ENCODE measurements at regions not wholly inside any gene's neighbourhood (a gene's known extent, or its start where the extent isn't known, plus 50 kb on each side); places are given as distances from the start of the nearest gene placed in this dataset.

DNA sequence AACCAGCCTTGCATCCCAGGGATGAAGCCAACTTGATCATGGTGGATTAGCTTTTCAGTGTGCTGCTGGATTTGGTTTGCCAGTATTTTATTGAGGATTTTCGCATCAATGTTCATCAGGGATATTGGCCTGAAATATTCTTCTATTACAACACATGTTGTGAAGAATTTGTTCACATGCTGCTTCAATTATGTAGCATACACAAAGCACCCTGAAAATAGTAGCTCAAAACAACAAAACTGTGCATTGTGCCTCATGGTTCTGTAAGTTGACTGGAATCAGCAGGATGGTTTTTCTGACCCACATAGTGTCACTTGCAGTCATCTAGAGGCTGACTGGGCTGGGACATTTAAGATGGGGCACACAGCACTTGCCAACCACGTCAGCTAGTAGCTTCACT, 193.9 kb downstream of the SYK start:
- Histone ChIP-seq H3K27me3 (no peaks in the 10 kb centered on the region), H3K36me3 (replicated peaks in 1 of 2; ENCODE audit: insufficient read depth in 1 of 2, low read depth in 2 of 2) (no peaks in the 10 kb centered on the region), H3K9me3 (no peaks in the 10 kb centered on the region), H3K4me3 (no peak overlapping the region), H3K4me1 (no peaks in the 10 kb centered on the region), H3K27ac (no peak overlapping the region)
- TF ChIP-seq CTCF (IDR thresholded peaks at IDR 0.05) (no peak), POLR2A (IDR thresholded peaks at IDR 0.05) (no peak)
- WGBS, 2 donors, result 70 to 75% methylated on average over 2 of the region's 2 CpGs
- no peak for ATAC-seq
- intact Hi-C loops (cut with DNase I), result no loop called here
- no peak for DNase-seq

DNA sequence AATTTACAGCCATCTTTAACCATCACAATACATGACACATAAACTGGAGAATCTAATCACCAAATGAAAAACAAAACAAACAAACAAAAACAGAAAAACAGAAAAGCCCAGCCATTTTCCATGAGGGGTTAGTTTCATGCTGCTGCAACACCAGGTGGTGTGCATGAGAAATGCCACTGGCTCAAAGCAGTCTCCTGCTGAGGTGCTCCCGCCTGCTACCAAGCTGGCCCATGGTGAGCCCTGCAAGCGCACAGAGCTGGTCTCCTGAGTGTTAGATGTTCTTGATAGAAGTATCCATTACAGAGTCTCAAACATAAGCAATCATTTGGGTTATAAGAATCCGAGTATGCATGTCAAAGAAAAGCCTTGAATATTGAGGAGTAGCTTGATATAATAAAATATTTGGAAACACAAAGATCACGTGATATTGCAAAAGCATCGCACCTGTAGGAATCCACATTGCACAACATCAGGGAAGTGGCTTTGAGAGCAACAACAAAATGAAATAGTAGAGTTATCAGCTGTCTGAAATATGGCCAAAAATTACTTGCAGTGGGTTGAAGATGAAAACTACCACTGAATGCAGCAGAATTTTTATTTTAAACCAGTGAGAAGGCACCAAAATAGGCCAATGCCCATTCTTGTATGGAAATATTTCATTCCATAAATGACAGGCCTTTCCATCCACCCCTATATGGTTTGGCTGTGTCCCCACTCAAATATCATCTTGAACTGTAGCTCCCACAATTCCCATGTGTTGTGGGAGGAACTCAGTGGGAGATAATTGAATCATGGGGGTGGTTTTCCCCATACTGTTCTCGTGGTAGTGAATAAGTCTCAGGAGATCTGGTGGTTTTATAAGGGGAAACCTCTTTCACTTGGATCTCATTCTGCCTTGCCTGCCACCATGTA, 194.8 kb downstream of the SYK start:
- ATAC-seq (no peak), DNase-seq (no peak)
- Histone ChIP-seq H3K4me3 (no peak overlapping the region), H3K9me3 (no peaks in the 10 kb centered on the region), H3K36me3 (replicated peaks in 1 of 2; ENCODE audit: insufficient read depth in 1 of 2, low read depth in 2 of 2) (no peaks in the 10 kb centered on the region), H3K4me1 (no peaks in the 10 kb centered on the region), H3K27ac (no peak overlapping the region), H3K27me3 (no peaks in the 10 kb centered on the region)
- intact Hi-C loops (cut with DNase I), result no loop called here
- TF ChIP-seq POLR2A (IDR thresholded peaks at IDR 0.05), result no peak
- no peak for TF ChIP-seq CTCF (IDR thresholded peaks at IDR 0.05)
- WGBS, 2 donors, result 77 to 83% methylated on average over 6 of the region's 6 CpGs

DNA sequence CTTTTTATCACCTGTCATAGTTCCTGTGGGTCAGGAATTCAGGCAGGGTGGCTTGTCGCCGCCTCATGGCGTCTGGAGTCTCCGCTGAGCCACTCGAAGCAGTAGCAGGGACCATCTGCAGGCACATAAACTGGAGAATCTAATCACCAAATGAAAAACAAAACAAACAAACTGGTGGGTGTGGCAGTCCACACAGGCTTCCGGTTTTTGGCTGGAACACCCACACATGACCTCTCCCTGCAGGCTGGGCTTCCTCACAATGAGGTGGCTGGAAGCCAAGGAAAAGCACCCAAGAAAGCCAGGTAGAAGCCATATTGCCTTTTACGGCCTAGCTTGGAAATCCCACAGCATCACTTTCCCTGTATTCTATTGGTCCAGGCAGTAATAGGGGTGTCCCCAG, 197.0 kb downstream of the SYK start:
- H3K27me3 ChIP-seq, result no peaks in the 10 kb centered on the region
- H3K4me1 ChIP-seq, result no peaks in the 10 kb centered on the region
- no peaks in the 10 kb centered on the region for H3K9me3 ChIP-seq
- H3K36me3 ChIP-seq (replicated peaks in 1 of 2; ENCODE audit: insufficient read depth in 1 of 2, low read depth in 2 of 2), result no peaks in the 10 kb centered on the region
- no peak for TF ChIP-seq POLR2A (IDR thresholded peaks at IDR 0.05)
- no peak for TF ChIP-seq CTCF (IDR thresholded peaks at IDR 0.05)
- ATAC-seq (no peak), DNase-seq (no peak)
- H3K27ac ChIP-seq, result no peak overlapping the region
- intact Hi-C loops (cut with DNase I), result no loop called here
- WGBS, 2 donors, result 73 to 79% methylated on average over 7 of the region's 7 CpGs
- no peak overlapping the region for H3K4me3 ChIP-seq

DNA sequence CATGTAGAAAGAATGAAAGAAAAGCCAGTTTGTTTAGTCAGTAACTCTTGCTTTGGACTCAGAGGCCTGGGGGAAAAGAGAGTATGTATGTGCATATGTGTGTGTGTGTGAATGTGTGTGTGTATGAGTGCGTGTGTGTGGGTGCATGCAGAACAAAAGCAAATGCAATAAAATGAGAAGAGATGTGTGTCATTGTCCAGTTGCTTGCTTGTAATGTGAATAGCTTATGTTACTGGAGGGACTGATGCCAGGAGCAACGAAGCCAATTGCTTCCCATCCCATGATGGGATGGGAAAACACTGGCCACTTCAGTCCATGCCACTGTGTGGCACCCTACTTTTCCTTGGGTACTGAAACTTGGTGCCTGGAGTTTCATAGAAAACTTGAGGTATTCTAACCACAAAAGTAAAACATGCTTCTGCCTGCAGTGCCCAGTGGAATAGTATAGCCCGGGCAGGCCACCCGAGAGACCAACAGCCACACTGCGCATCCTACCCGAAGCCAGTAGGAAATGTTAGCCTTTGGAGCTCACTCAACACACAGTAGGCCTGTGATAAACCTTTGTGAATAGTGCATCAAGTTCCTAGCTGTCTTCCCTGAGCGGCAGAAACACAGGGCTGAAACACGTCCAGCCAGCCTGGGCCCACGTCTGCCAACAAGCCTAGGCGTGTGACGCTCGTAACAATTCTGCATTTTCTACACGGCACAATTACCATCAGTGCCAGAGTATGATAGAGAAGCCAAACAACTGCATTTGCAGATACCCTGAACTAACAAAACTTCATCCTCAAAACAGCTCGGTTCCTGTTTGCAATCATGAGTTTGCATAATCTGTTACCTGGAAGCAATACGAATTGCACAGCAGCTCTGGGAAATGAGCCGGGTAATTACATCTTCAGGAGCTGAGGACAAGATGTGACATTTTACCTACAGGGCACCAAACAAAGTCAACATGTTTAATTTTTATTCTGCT, 198.1 kb downstream of the SYK start:
- intact Hi-C loops (cut with DNase I), result no loop called here
- no peaks in the 10 kb centered on the region for H3K4me1 ChIP-seq
- H3K27ac ChIP-seq, result no peak overlapping the region
- DNase-seq, result peak in 2 of 4 donors; percentile 14 to 16
- H3K4me3 ChIP-seq, result no peak overlapping the region
- TF ChIP-seq POLR2A (IDR thresholded peaks at IDR 0.05) (no peak), CTCF (IDR thresholded peaks at IDR 0.05) (no peak)
- H3K27me3 ChIP-seq, result no peaks in the 10 kb centered on the region
- H3K9me3 ChIP-seq, result no peaks in the 10 kb centered on the region
- ATAC-seq, result peak; percentile 30
- WGBS, 2 donors, result 88 to 90% methylated on average over 11 to 16 of the region's 16 CpGs
- no peaks in the 10 kb centered on the region for H3K36me3 ChIP-seq (replicated peaks in 1 of 2; ENCODE audit: insufficient read depth in 1 of 2, low read depth in 2 of 2)
